ENCODE measurements at regions not wholly inside any gene's neighbourhood (a gene's known extent, or its start where the extent isn't known, plus 50 kb on each side); places are given as distances from the start of the nearest gene placed in this dataset.

DNA sequence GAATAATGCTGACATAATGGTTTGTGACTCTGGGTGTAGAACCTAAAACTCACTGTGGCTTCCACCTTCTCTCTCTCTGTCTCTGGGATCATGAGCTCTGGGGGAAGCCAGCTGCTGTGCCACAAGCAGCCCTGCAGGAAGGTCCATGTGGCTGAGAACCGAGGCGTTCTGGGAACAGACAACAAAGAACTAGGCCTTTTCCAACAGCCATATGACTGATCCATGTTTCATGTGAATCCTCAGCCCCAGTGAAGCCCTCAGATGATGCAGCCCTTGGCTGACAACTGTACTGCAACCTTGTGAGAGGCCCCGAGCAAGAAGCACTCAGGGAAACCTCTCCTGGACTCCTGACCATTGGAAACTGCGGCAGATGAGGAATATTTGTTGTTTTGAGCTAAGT lies 56.6 kb downstream of the HLA-G start:
- Histone ChIP-seq H3K27me3 (ENCODE audit: control insufficient read depth, insufficient read depth, low read length) (no peaks in the 10 kb centered on the region), H3K27ac (ENCODE audit: insufficient read depth, low read length, poor library complexity, severe bottlenecking) (no peak overlapping the region), H3K4me3 (ENCODE audit: low read depth, low read length) (no peak overlapping the region), H3K9me3 (ENCODE audit: control insufficient read depth in 2 of 2, low read length in 2 of 2) (no peaks in the 10 kb centered on the region), H3K4me1 (ENCODE audit: control insufficient read depth, insufficient read depth, low read length, poor library complexity, severe bottlenecking) (peaks cover 15% of the 10 kb centered on the region), H3K36me3 (ENCODE audit: control insufficient read depth, insufficient read depth, low read length) (no peaks in the 10 kb centered on the region)
- DNase-seq = no peak
- H3K27ac Mint-ChIP-seq = no peak overlapping the region
- no peak for ATAC-seq (ENCODE audit: low read depth in 2 of 2)
- peaks cover 0 to 9% (median 3%) of the 10 kb centered on the region in 4 donors for H3K4me1 Mint-ChIP-seq
- peaks cover 0 to 5% (median 0%) of the 10 kb centered on the region in 7 donors for H3K9me3 Mint-ChIP-seq
- H3K4me3 Mint-ChIP-seq = peak overlapping the region in 1 of 4 donors; percentile 7
- peaks cover 12% of the 10 kb centered on the region for H3K36me3 Mint-ChIP-seq
- peaks cover 15% of the 10 kb centered on the region for H3K27me3 Mint-ChIP-seq

DNA sequence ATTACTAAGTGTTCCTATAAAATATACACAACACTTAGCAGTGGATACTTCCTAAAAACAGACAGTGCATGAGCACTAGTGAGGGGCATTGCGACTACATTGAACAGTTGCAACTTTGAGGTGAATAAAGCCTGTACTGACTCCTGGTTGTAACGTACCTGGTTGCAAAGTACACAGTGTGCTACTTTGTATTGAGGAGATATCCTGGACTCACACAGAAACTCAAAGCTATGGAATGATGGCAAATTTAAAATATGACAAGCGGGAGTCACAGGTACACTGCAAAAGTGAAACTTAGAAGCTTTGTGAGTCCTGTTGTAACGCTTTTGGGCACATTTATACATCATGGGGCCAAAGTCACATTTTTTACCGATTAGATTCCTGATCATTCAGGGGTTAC lies 55.6 kb upstream of the HLA-A start:
- H3K4me1 Mint-ChIP-seq = peaks cover 0 to 9% (median 3%) of the 10 kb centered on the region in 4 donors
- peak overlapping the region; percentile 92 for H3K27ac ChIP-seq (ENCODE audit: insufficient read depth, low read length, poor library complexity, severe bottlenecking)
- H3K4me3 Mint-ChIP-seq = peak overlapping the region in 3 of 4 donors; percentile 74 to 95 (median 87)
- peak overlapping the region; percentile 65 for H3K4me3 ChIP-seq (ENCODE audit: low read depth, low read length)
- H3K36me3 ChIP-seq (ENCODE audit: control insufficient read depth, insufficient read depth, low read length) = no peaks in the 10 kb centered on the region
- H3K36me3 Mint-ChIP-seq = peaks cover 12% of the 10 kb centered on the region
- H3K27me3 Mint-ChIP-seq = peaks cover 4% of the 10 kb centered on the region
- peak overlapping the region; percentile 65 to 94 (median 94) for H3K27ac Mint-ChIP-seq
- no peaks in the 10 kb centered on the region for H3K9me3 ChIP-seq (ENCODE audit: control insufficient read depth in 2 of 2, low read length in 2 of 2)
- H3K9me3 Mint-ChIP-seq = peaks cover 0 to 5% (median 0%) of the 10 kb centered on the region in 7 donors
- peaks cover 15% of the 10 kb centered on the region for H3K4me1 ChIP-seq (ENCODE audit: control insufficient read depth, insufficient read depth, low read length, poor library complexity, severe bottlenecking)
- no peaks in the 10 kb centered on the region for H3K27me3 ChIP-seq (ENCODE audit: control insufficient read depth, insufficient read depth, low read length)
- ATAC-seq (ENCODE audit: low read depth in 2 of 2) (no peak), DNase-seq (peak in 1 of 3 donors; percentile 10)

DNA sequence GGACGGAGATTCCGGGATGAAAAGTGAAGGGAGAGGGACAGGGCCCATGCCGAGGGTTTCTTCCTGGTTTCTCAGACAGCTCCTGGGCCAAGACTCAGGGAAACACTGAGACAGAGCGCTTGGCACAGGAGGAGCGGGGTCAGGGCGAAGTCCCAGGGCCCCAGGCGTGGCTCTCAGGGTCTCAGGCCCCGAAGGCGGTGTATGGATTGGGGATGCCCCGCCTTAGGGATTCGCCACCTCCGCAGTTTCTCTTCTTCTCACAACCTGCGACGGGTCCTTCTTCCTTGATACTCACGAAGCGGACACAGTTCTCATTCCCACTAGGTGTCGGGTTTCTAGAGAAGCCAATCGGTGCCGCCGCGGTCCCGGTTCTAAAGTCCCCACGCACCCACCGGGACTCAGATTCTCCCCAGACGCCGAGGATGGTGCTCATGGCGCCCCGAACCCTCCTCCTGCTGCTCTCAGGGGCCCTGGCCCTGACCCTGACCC lies 55.0 kb upstream of the HLA-A start:
- peaks cover 4% of the 10 kb centered on the region for H3K27me3 Mint-ChIP-seq
- Histone ChIP-seq H3K36me3 (ENCODE audit: control insufficient read depth, insufficient read depth, low read length) (no peaks in the 10 kb centered on the region), H3K27me3 (ENCODE audit: control insufficient read depth, insufficient read depth, low read length) (no peaks in the 10 kb centered on the region), H3K27ac (ENCODE audit: insufficient read depth, low read length, poor library complexity, severe bottlenecking) (peak overlapping the region; percentile 92), H3K9me3 (ENCODE audit: control insufficient read depth in 2 of 2, low read length in 2 of 2) (no peaks in the 10 kb centered on the region), H3K4me3 (ENCODE audit: low read depth, low read length) (peak overlapping the region; percentile 65), H3K4me1 (ENCODE audit: control insufficient read depth, insufficient read depth, low read length, poor library complexity, severe bottlenecking) (peaks cover 15% of the 10 kb centered on the region)
- peaks cover 0 to 9% (median 3%) of the 10 kb centered on the region in 4 donors for H3K4me1 Mint-ChIP-seq
- peak overlapping the region in 2 of 3 donors; percentile 94 to 97 for H3K27ac Mint-ChIP-seq
- no peak for ATAC-seq (ENCODE audit: low read depth in 2 of 2)
- H3K36me3 Mint-ChIP-seq = peaks cover 9% of the 10 kb centered on the region
- peak overlapping the region in 3 of 4 donors; percentile 87 to 95 (median 94) for H3K4me3 Mint-ChIP-seq
- DNase-seq = peak; percentile 46 to 62 (median 62)
- H3K9me3 Mint-ChIP-seq = peaks cover 0 to 5% (median 0%) of the 10 kb centered on the region in 7 donors

DNA sequence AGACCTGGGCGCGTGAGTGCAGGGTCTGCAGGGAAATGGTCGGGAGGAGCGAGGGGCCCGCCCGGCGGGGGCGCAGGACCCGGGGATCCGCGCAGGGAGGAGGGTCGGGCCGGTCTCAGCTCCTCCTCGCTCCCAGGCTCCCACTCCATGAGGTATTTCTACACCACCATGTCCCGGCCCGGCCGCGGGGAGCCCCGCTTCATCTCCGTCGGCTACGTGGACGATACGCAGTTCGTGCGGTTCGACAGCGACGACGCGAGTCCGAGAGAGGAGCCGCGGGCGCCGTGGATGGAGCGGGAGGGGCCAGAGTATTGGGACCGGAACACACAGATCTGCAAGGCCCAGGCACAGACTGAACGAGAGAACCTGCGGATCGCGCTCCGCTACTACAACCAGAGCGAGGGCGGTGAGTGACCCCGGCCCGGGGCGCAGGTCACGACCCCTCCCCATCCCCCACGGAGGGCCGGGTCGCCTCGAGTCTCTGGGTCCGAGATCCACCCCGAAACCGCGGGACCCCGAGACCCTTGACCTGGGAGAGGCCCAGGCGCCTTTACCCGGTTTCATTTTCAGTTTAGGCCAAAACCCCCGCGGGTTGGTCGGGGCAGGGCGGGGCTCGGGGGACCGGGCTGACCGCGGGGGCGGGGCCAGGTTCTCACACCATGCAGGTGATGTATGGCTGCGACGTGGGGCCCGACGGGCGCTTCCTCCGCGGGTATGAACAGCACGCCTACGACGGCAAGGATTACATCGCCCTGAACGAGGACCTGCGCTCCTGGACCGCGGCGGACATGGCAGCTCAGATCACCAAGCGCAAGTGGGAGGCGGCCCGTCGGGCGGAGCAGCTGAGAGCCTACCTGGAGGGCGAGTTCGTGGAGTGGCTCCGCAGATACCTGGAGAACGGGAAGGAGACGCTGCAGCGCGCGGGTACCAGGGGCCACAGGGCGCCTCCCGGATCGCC lies 54.2 kb upstream of the HLA-A start:
- Mint-ChIP-seq H3K4me1 (peaks cover 0 to 9% (median 3%) of the 10 kb centered on the region in 4 donors), H3K4me3 (peak overlapping the region in 3 of 4 donors; percentile 87 to 95 (median 94)), H3K36me3 (peaks cover 5% of the 10 kb centered on the region), H3K27me3 (no peaks in the 10 kb centered on the region), H3K27ac (peak overlapping the region; percentile 94 to 99 (median 97)), H3K9me3 (peaks cover 0 to 4% (median 0%) of the 10 kb centered on the region in 7 donors)
- Histone ChIP-seq H3K4me1 (ENCODE audit: control insufficient read depth, insufficient read depth, low read length, poor library complexity, severe bottlenecking) (peaks cover 15% of the 10 kb centered on the region), H3K27ac (ENCODE audit: insufficient read depth, low read length, poor library complexity, severe bottlenecking) (peak overlapping the region; percentile 92), H3K9me3 (ENCODE audit: control insufficient read depth in 2 of 2, low read length in 2 of 2) (no peaks in the 10 kb centered on the region), H3K27me3 (ENCODE audit: control insufficient read depth, insufficient read depth, low read length) (no peaks in the 10 kb centered on the region), H3K36me3 (ENCODE audit: control insufficient read depth, insufficient read depth, low read length) (no peaks in the 10 kb centered on the region), H3K4me3 (ENCODE audit: low read depth, low read length) (peak overlapping the region; percentile 78)
- ATAC-seq (ENCODE audit: low read depth in 2 of 2) = peak; percentile 87 to 88
- peak; percentile 82 to 92 (median 88) for DNase-seq

Measured in CD4-positive, CD25-positive, alpha-beta regulatory T cell (primary cell).